Testis (tissue), 2 donors: ENCODE measurements at regions not wholly inside any gene's neighbourhood (a gene's known extent, or its start where the extent isn't known, plus 50 kb on each side); places are given as distances from the start of the nearest gene placed in this dataset.

ENCODE experiments used
- DNase-seq: peaks from one replicate; pipeline ENCODE4 v3.0.0-alpha.2; 2019
- H3K27ac ChIP-seq, 2 donors: fragments of 200-600 bp; sonication (generic); one replicate each; pipeline ENCODE4 v1.5.1; 2019
- H3K27me3 ChIP-seq: fragments of 200-600 bp; sonication (generic); one replicate; pipeline ENCODE4 v1.5.1; 2019
- H3K36me3 ChIP-seq: fragments of 200-600 bp; sonication (generic); one replicate; pipeline ENCODE4 v1.5.1; 2017; ENCODE audit warnings: low read depth; ENCODE audit errors: missing control alignments
- H3K4me1 ChIP-seq: fragments of 200-600 bp; sonication (generic); one replicate; pipeline ENCODE4 v1.5.1; 2019
- H3K4me3 ChIP-seq, 2 donors: fragments of 200-600 bp; sonication (generic); one replicate each; pipeline ENCODE4 v1.5.1; 2017 to 2019
- H3K9me3 ChIP-seq: fragments of 200-600 bp; sonication (generic); one replicate; pipeline ENCODE4 v1.5.1; 2017
- CTCF ChIP-seq, 3 experiments: fragments of 450-650 bp in 2 of 3; fragments of 200-600 bp in 1 of 3; sonication (generic) in 1 of 3; IDR thresholded peaks; one replicate each; pipeline ENCODE4 v1.5.1; 2016 to 2019; ENCODE audit warnings: antibody characterized with exemption in 3 of 3, mild to moderate bottlenecking in 2 of 3, moderate library complexity in 1 of 3
- POLR2A ChIP-seq: fragments of 450-650 bp; IDR thresholded peaks from one replicate; pipeline ENCODE4 v1.6.1; 2017; ENCODE audit warnings: antibody characterized with exemption, mild to moderate bottlenecking, moderate library complexity
- WGBS, 2 donors: methylation state at CpG; one replicate each; pipeline ENCODE4 v1.1.5; 2018; 5-methylcytosine and 5-hydroxymethylcytosine counted together
- intact Hi-C: fragments of 100-400 bp; cut with DNase I; formaldehyde crosslinking; loops from one replicate; pipeline ENCODE4 v1.15.1; 2023; ENCODE audit warnings: low total_unique reads

GRCh38 chr5:127999909-128000308 is 83.7 kb upstream of the SLC12A2 start:
- TF ChIP-seq CTCF (IDR thresholded peaks at IDR 0.05) (no peak), POLR2A (no peak)
- H3K27me3 ChIP-seq = no peaks in the 10 kb centered on the region
- no peaks in the 10 kb centered on the region for H3K36me3 ChIP-seq
- no peak overlapping the region for H3K4me3 ChIP-seq
- 50 to 54% methylated on average over 1 of the region's 1 CpG for WGBS, 2 donors
- H3K9me3 ChIP-seq = no peaks in the 10 kb centered on the region
- intact Hi-C loops = no loop called here
- no peak overlapping the region for H3K27ac ChIP-seq
- peaks cover 13% of the 10 kb centered on the region for H3K4me1 ChIP-seq
- no peak for DNase-seq

- Histone ChIP-seq H3K36me3 (no peaks in the 10 kb centered on the region), H3K9me3 (no peaks in the 10 kb centered on the region), H3K27me3 (no peaks in the 10 kb centered on the region), H3K27ac (no peak overlapping the region), H3K4me1 (no peaks in the 10 kb centered on the region), H3K4me3 (no peak overlapping the region)
- intact Hi-C loops = no loop called here
- DNase-seq = no peak
- TF ChIP-seq POLR2A = no peak
- no peak for TF ChIP-seq CTCF (IDR thresholded peaks at IDR 0.05)
- WGBS, 2 donors = 53 to 69% methylated on average over 5 of the region's 5 CpGs
These were observed 81.1 kb upstream of the SLC12A2 start for GRCh38 chr5:128002425-128002824.

- no peak overlapping the region for H3K4me3 ChIP-seq
- DNase-seq = no peak
- no peaks in the 10 kb centered on the region for H3K9me3 ChIP-seq
- H3K27me3 ChIP-seq = no peaks in the 10 kb centered on the region
- WGBS, 2 donors = 86 to 87% methylated on average over 2 of the region's 2 CpGs
- intact Hi-C loops = no loop called here
- no peaks in the 10 kb centered on the region for H3K4me1 ChIP-seq
- TF ChIP-seq CTCF (IDR thresholded peaks at IDR 0.05) (no peak), POLR2A (no peak)
- no peaks in the 10 kb centered on the region for H3K36me3 ChIP-seq
- H3K27ac ChIP-seq = no peak overlapping the region
These were observed 75.6 kb upstream of the SLC12A2 start for GRCh38 chr5:128007939-128008338.

- intact Hi-C loops = no loop called here
- no peak for TF ChIP-seq CTCF (IDR thresholded peaks at IDR 0.05)
- TF ChIP-seq POLR2A = no peak
- no peaks in the 10 kb centered on the region for H3K4me1 ChIP-seq
- no peaks in the 10 kb centered on the region for H3K27me3 ChIP-seq
- H3K36me3 ChIP-seq = no peaks in the 10 kb centered on the region
- H3K27ac ChIP-seq = no peak overlapping the region
- H3K9me3 ChIP-seq = no peaks in the 10 kb centered on the region
- H3K4me3 ChIP-seq = no peak overlapping the region
- no peak for DNase-seq
These were observed 74.2 kb upstream of the SLC12A2 start for GRCh38 chr5:128009403-128009802.

- H3K27me3 ChIP-seq = no peaks in the 10 kb centered on the region
- TF ChIP-seq CTCF (IDR thresholded peaks at IDR 0.05) (no peak), POLR2A (no peak)
- no peak overlapping the region for H3K4me3 ChIP-seq
These were observed 72.2 kb upstream of the SLC12A2 start for GRCh38 chr5:128011339-128011738.

More at GRCh38 chr5:128011339-128011738, 72.2 kb upstream of the SLC12A2 start:
- intact Hi-C loops = no loop called here
- DNase-seq = no peak
- H3K9me3 ChIP-seq = no peaks in the 10 kb centered on the region
- H3K27ac ChIP-seq = no peak overlapping the region
- H3K4me1 ChIP-seq = no peaks in the 10 kb centered on the region
- no peaks in the 10 kb centered on the region for H3K36me3 ChIP-seq
